ENCODE measurements at regions not wholly inside any gene's neighbourhood (a gene's known extent, or its start where the extent isn't known, plus 50 kb on each side); places are given as distances from the start of the nearest gene placed in this dataset.
"Not testable (repeated sequence)": the region's sequence is repeated elsewhere in the genome, so short reads cannot be mapped to it uniquely, and the experiment has no call there.

- ATAC-seq, result peak; percentile 86
- peak in 1 of 2 donors; percentile 16 for DNase-seq
- intact Hi-C loops (cut with DNase I, micrococcal nuclease), result no loop called here
Observed at GRCh38 chr4:177251237-177251636, 58.4 kb upstream of the NEIL3 start.

- intact Hi-C loops (cut with DNase I, micrococcal nuclease), result no loop called here
- DNase-seq (no peak), ATAC-seq (no peak)
Observed at GRCh38 chr4:177255359-177255758, 54.3 kb upstream of the NEIL3 start.

GRCh38 chr4:177256950-177257349, 52.7 kb upstream of the NEIL3 start:
- intact Hi-C loops (cut with DNase I, micrococcal nuclease), result no loop called here

DNA sequence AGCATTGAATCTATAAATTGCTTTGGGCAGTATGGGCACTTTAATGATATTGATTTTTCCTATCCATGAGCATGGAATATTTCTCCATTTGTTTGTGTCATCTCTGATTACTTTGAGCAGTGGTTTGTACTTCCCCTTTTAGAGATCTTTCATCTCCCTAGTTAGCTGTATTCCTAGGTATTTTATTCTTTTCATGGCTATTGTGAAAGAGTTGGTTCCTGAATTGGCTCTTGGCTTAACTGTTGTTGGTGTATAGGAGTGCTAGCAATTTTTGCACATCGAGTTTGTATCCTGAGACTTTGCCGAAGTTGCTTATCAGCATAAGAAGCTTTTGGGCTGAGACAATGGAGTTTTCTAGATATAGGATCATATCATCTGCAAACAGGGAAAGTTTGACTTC, 50.2 kb upstream of the NEIL3 start:
- intact Hi-C loops (cut with DNase I, micrococcal nuclease); ATAC-seq; DNase-seq: not testable (repeated sequence)

More at GRCh38 chr4:177256950-177257349, 52.7 kb upstream of the NEIL3 start:
- DNase-seq, result no peak
- no peak for ATAC-seq
